ENCODE measurements at regions not wholly inside any gene's neighbourhood (a gene's known extent, or its start where the extent isn't known, plus 50 kb on each side); places are given as distances from the start of the nearest gene placed in this dataset.

GRCh38 chr20:7240490-7240889 lies 473.0 kb downstream of the BMP2 start:
- no peaks in the 10 kb centered on the region for H3K27me3 Mint-ChIP-seq (ENCODE audit: unreplicated experiment)
- peaks cover 2% of the 10 kb centered on the region for H3K9me3 Mint-ChIP-seq (ENCODE audit: unreplicated experiment)
- TF ChIP-seq, protein P1, sequence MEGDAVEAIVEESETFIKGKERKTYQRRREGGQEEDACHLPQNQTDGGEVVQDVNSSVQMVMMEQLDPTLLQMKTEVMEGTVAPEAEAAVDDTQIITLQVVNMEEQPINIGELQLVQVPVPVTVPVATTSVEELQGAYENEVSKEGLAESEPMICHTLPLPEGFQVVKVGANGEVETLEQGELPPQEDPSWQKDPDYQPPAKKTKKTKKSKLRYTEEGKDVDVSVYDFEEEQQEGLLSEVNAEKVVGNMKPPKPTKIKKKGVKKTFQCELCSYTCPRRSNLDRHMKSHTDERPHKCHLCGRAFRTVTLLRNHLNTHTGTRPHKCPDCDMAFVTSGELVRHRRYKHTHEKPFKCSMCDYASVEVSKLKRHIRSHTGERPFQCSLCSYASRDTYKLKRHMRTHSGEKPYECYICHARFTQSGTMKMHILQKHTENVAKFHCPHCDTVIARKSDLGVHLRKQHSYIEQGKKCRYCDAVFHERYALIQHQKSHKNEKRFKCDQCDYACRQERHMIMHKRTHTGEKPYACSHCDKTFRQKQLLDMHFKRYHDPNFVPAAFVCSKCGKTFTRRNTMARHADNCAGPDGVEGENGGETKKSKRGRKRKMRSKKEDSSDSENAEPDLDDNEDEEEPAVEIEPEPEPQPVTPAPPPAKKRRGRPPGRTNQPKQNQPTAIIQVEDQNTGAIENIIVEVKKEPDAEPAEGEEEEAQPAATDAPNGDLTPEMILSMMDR (IDR thresholded peaks at IDR 0.05; ENCODE audit: partially characterized antibody, unreplicated experiment): no peak
- no peak for DNase-seq
- no peak overlapping the region for H3K4me3 Mint-ChIP-seq (ENCODE audit: unreplicated experiment)
- H3K4me1 Mint-ChIP-seq (ENCODE audit: low read depth, unreplicated experiment): no peaks in the 10 kb centered on the region
- no peak overlapping the region for H3K27ac Mint-ChIP-seq (ENCODE audit: unreplicated experiment)
- no peaks in the 10 kb centered on the region for H3K36me3 Mint-ChIP-seq (ENCODE audit: unreplicated experiment)

GRCh38 chr20:7248281-7249201 lies 481.1 kb downstream of the BMP2 start:
- no peaks in the 10 kb centered on the region for H3K36me3 Mint-ChIP-seq (ENCODE audit: unreplicated experiment)
- no peaks in the 10 kb centered on the region for H3K4me1 Mint-ChIP-seq (ENCODE audit: low read depth, unreplicated experiment)
- no peak overlapping the region for H3K27ac Mint-ChIP-seq (ENCODE audit: unreplicated experiment)
- no peaks in the 10 kb centered on the region for H3K27me3 Mint-ChIP-seq (ENCODE audit: unreplicated experiment)
- no peaks in the 10 kb centered on the region for H3K9me3 Mint-ChIP-seq (ENCODE audit: unreplicated experiment)
- no peak for DNase-seq
- H3K4me3 Mint-ChIP-seq (ENCODE audit: unreplicated experiment): no peak overlapping the region
- TF ChIP-seq, protein P1 (IDR thresholded peaks at IDR 0.05; ENCODE audit: partially characterized antibody, unreplicated experiment): no peak

DNA sequence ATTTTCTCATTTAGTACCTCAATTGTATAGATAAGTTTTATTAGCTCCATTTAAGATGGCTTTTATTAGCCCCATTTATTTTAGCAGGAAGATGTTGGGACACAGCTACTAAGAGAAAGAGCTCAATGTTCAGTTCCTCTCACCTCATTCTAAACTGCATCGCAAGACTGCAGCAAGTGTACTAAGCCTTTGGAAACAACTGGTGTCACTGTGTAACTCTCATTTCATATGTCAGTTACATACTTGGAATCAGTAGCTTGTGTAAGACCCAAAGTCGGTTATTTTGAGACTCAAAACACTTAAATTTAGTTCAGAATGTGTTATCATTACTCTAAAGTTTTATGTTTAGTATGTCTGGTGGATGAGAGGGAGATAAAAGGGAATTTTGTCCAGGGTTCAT lies 482.9 kb downstream of the BMP2 start:
- Mint-ChIP-seq H3K4me1 (ENCODE audit: low read depth, unreplicated experiment) (no peaks in the 10 kb centered on the region), H3K27me3 (ENCODE audit: unreplicated experiment) (no peaks in the 10 kb centered on the region), H3K4me3 (ENCODE audit: unreplicated experiment) (no peak overlapping the region), H3K9me3 (ENCODE audit: unreplicated experiment) (no peaks in the 10 kb centered on the region), H3K27ac (ENCODE audit: unreplicated experiment) (no peak overlapping the region), H3K36me3 (ENCODE audit: unreplicated experiment) (no peaks in the 10 kb centered on the region)
- TF ChIP-seq, protein P1 (IDR thresholded peaks at IDR 0.05; ENCODE audit: partially characterized antibody, unreplicated experiment): no peak
- DNase-seq: no peak

- TF ChIP-seq, protein P1 (IDR thresholded peaks at IDR 0.05; ENCODE audit: partially characterized antibody, unreplicated experiment): no peak
- Mint-ChIP-seq H3K9me3 (ENCODE audit: unreplicated experiment) (no peaks in the 10 kb centered on the region), H3K36me3 (ENCODE audit: unreplicated experiment) (no peaks in the 10 kb centered on the region), H3K4me1 (ENCODE audit: low read depth, unreplicated experiment) (no peaks in the 10 kb centered on the region), H3K4me3 (ENCODE audit: unreplicated experiment) (no peak overlapping the region), H3K27me3 (ENCODE audit: unreplicated experiment) (no peaks in the 10 kb centered on the region), H3K27ac (ENCODE audit: unreplicated experiment) (no peak overlapping the region)
- no peak for DNase-seq
Observed at GRCh38 chr20:7257099-7257498, 489.6 kb downstream of the BMP2 start.
